ENCODE measurements at regions not wholly inside any gene's neighbourhood (a gene's known extent, or its start where the extent isn't known, plus 50 kb on each side); places are given as distances from the start of the nearest gene placed in this dataset.

DNA sequence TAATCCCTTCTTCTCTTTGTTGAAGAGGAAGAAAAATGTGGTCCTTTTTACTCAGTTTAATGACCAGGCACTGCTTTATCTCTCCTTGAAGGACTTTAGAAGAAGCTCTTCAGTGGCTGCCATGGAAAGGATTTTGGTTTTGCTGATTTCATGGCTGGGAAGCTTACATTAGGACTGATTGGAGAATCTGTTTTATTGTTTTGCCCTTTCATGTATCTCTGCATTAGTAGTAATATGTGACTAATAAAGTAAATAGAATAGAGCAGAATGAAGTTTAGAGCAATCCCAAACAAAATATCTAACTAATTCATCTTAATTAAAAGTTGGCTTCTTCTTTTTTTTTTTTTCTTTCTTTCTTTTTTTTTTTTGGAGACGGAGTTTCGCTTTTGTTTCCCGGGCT lies 502.9 kb downstream of the HAO1 start:
- TF ChIP-seq, protein P1, sequence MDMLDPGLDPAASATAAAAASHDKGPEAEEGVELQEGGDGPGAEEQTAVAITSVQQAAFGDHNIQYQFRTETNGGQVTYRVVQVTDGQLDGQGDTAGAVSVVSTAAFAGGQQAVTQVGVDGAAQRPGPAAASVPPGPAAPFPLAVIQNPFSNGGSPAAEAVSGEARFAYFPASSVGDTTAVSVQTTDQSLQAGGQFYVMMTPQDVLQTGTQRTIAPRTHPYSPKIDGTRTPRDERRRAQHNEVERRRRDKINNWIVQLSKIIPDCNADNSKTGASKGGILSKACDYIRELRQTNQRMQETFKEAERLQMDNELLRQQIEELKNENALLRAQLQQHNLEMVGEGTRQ (IDR thresholded peaks at IDR 0.05), result no peak
- TF ChIP-seq, protein P2, sequence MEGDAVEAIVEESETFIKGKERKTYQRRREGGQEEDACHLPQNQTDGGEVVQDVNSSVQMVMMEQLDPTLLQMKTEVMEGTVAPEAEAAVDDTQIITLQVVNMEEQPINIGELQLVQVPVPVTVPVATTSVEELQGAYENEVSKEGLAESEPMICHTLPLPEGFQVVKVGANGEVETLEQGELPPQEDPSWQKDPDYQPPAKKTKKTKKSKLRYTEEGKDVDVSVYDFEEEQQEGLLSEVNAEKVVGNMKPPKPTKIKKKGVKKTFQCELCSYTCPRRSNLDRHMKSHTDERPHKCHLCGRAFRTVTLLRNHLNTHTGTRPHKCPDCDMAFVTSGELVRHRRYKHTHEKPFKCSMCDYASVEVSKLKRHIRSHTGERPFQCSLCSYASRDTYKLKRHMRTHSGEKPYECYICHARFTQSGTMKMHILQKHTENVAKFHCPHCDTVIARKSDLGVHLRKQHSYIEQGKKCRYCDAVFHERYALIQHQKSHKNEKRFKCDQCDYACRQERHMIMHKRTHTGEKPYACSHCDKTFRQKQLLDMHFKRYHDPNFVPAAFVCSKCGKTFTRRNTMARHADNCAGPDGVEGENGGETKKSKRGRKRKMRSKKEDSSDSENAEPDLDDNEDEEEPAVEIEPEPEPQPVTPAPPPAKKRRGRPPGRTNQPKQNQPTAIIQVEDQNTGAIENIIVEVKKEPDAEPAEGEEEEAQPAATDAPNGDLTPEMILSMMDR (IDR thresholded peaks at IDR 0.05), result no peak
- TF ChIP-seq, protein P3, sequence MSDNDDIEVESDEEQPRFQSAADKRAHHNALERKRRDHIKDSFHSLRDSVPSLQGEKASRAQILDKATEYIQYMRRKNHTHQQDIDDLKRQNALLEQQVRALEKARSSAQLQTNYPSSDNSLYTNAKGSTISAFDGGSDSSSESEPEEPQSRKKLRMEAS (IDR thresholded peaks at IDR 0.05), result no peak
- no peak for TF ChIP-seq EP300 (IDR thresholded peaks at IDR 0.05)
- no peak for TF ChIP-seq MAZ (IDR thresholded peaks at IDR 0.05; ENCODE audit: borderline replicate concordance, low read depth, low read length)
- no peak for TF ChIP-seq ESRRA (IDR thresholded peaks at IDR 0.05; ENCODE audit: borderline replicate concordance, low read length)
- TF ChIP-seq, protein P4, sequence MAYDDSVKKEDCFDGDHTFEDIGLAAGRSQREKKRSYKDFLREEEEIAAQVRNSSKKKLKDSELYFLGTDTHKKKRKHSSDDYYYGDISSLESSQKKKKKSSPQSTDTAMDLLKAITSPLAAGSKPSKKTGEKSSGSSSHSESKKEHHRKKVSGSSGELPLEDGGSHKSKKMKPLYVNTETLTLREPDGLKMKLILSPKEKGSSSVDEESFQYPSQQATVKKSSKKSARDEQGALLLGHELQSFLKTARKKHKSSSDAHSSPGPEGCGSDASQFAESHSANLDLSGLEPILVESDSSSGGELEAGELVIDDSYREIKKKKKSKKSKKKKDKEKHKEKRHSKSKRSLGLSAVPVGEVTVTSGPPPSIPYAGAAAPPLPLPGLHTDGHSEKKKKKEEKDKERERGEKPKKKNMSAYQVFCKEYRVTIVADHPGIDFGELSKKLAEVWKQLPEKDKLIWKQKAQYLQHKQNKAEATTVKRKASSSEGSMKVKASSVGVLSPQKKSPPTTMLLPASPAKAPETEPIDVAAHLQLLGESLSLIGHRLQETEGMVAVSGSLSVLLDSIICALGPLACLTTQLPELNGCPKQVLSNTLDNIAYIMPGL (CRISPR knock-in tag; IDR thresholded peaks at IDR 0.05; ENCODE audit: borderline replicate concordance), result no peak
- TF ChIP-seq, protein P5, sequence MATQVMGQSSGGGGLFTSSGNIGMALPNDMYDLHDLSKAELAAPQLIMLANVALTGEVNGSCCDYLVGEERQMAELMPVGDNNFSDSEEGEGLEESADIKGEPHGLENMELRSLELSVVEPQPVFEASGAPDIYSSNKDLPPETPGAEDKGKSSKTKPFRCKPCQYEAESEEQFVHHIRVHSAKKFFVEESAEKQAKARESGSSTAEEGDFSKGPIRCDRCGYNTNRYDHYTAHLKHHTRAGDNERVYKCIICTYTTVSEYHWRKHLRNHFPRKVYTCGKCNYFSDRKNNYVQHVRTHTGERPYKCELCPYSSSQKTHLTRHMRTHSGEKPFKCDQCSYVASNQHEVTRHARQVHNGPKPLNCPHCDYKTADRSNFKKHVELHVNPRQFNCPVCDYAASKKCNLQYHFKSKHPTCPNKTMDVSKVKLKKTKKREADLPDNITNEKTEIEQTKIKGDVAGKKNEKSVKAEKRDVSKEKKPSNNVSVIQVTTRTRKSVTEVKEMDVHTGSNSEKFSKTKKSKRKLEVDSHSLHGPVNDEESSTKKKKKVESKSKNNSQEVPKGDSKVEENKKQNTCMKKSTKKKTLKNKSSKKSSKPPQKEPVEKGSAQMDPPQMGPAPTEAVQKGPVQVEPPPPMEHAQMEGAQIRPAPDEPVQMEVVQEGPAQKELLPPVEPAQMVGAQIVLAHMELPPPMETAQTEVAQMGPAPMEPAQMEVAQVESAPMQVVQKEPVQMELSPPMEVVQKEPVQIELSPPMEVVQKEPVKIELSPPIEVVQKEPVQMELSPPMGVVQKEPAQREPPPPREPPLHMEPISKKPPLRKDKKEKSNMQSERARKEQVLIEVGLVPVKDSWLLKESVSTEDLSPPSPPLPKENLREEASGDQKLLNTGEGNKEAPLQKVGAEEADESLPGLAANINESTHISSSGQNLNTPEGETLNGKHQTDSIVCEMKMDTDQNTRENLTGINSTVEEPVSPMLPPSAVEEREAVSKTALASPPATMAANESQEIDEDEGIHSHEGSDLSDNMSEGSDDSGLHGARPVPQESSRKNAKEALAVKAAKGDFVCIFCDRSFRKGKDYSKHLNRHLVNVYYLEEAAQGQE (IDR thresholded peaks at IDR 0.05), result no peak
- TF ChIP-seq SMC3 (IDR thresholded peaks at IDR 0.05), result no peak
- no peak for TF ChIP-seq TFCP2L1 (CRISPR knock-in tag; IDR thresholded peaks at IDR 0.05)
- TF ChIP-seq, protein P6, sequence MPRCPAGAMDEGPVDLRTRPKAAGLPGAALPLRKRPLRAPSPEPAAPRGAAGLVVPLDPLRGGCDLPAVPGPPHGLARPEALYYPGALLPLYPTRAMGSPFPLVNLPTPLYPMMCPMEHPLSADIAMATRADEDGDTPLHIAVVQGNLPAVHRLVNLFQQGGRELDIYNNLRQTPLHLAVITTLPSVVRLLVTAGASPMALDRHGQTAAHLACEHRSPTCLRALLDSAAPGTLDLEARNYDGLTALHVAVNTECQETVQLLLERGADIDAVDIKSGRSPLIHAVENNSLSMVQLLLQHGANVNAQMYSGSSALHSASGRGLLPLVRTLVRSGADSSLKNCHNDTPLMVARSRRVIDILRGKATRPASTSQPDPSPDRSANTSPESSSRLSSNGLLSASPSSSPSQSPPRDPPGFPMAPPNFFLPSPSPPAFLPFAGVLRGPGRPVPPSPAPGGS (IDR thresholded peaks at IDR 0.05), result no peak
- no peak for TF ChIP-seq POLR2A (IDR thresholded peaks at IDR 0.05; ENCODE audit: low read length)
- TF ChIP-seq JUN (IDR thresholded peaks at IDR 0.05), result no peak
- no peak for TF ChIP-seq JUNB (IDR thresholded peaks at IDR 0.05)

Measured in A549 (cell line).